OCI-LY7 (cell line): ENCODE measurements at regions not wholly inside any gene's neighbourhood (a gene's known extent, or its start where the extent isn't known, plus 50 kb on each side); places are given as distances from the start of the nearest gene placed in this dataset.

Source experiments
- BruUV-seq: library from RNA; stranded (reverse); fragments of 400-500 nt; replicated peaks from 2 replicates; lab custom pipeline; 2021; lab: Mats Ljungman, UMichigan
- CTCF ChIA-PET: fragments of 300-600 bp; sonication (Branson Sonifier 250); formaldehyde crosslinking; loops from one replicate; lab custom pipeline; 2022; ENCODE audit warnings: antibody characterized with exemption; ENCODE audit not compliant: unreplicated experiment; lab: Charles Lee
- POLR2A ChIA-PET: fragments of 300-600 bp; sonication (Branson Sonifier 250); formaldehyde crosslinking; loops from one replicate; lab custom pipeline; 2022; ENCODE audit warnings: antibody characterized with exemption; lab: Charles Lee
- DNase-seq: peaks from one replicate; pipeline ENCODE4 v3.0.0-alpha.2; 2015; ENCODE audit warnings: low spot score
- H2AFZ ChIP-seq: fragments of 200-600 bp; sonication (generic), shearing (Covaris generic); 2 replicates; pipeline ENCODE4 v1.6.1; 2014; ENCODE audit warnings: mild to moderate bottlenecking, antibody characterized with exemption, low read length, moderate library complexity
- H3K27ac ChIP-seq: fragments of 200-600 bp; sonication (generic); 2 replicates; pipeline ENCODE4 v1.5.1; 2014; ENCODE audit warnings: mixed run types, low read depth, mild to moderate bottlenecking, moderate library complexity, low read length, inconsistent platforms; ENCODE audit not compliant: poor library complexity, severe bottlenecking
- H3K36me3 ChIP-seq: fragments of 200-600 bp; sonication (generic); 2 replicates; pipeline ENCODE4 v1.6.1; 2014; ENCODE audit warnings: mild to moderate bottlenecking, antibody characterized with exemption, low read length, moderate library complexity, mixed read lengths; ENCODE audit not compliant: insufficient read depth
- H3K4me1 ChIP-seq: fragments of 200-600 bp; sonication (generic); 2 replicates; pipeline ENCODE4 v1.5.1; 2014; ENCODE audit warnings: mild to moderate bottlenecking, low read length; ENCODE audit not compliant: insufficient read depth, poor library complexity, severe bottlenecking
- H3K4me2 ChIP-seq: fragments of 200-600 bp; sonication (generic); 2 replicates; pipeline ENCODE4 v1.6.1; 2014; ENCODE audit warnings: mild to moderate bottlenecking, low read length
- H3K4me3 ChIP-seq: fragments of 200-600 bp; sonication (generic); 2 replicates; pipeline ENCODE4 v1.5.1; 2014; ENCODE audit warnings: mild to moderate bottlenecking, low read depth, low read length; ENCODE audit not compliant: poor library complexity, severe bottlenecking
- H3K79me2 ChIP-seq: fragments of 200-600 bp; sonication (generic); 2 replicates; pipeline ENCODE4 v1.6.1; 2016; ENCODE audit warnings: low read depth, mild to moderate bottlenecking, low read length, moderate library complexity, mixed read lengths; ENCODE audit not compliant: insufficient read depth
- H3K9me2 ChIP-seq: fragments of 200-600 bp; sonication (generic); 2 replicates; pipeline ENCODE4 v1.6.1; 2016; ENCODE audit warnings: mild to moderate bottlenecking, low read length, mixed read lengths; ENCODE audit not compliant: insufficient read depth
- H3K9me3 ChIP-seq: fragments of 200-600 bp; sonication (generic); 2 replicates; pipeline ENCODE4 v1.6.1; 2014; ENCODE audit warnings: mild to moderate bottlenecking, mixed run types, low read length, mixed read lengths
- H4K20me1 ChIP-seq: fragments of 200-600 bp; sonication (generic); 2 replicates; pipeline ENCODE4 v1.6.1; 2014; ENCODE audit warnings: mild to moderate bottlenecking, antibody characterized with exemption, low read length, moderate library complexity, mixed read lengths; ENCODE audit not compliant: insufficient read depth
- CTCF ChIP-seq: fragments of 200-600 bp; sonication (generic); conservative IDR thresholded peaks from 2 replicates; pipeline ENCODE4 v1.5.1; 2014; ENCODE audit warnings: mild to moderate bottlenecking, antibody characterized with exemption, low read length, moderate library complexity, mixed read lengths
- EZH2phosphoT487 ChIP-seq: fragments of 200-600 bp; sonication (generic); IDR thresholded peaks from 2 replicates; pipeline ENCODE4 v1.6.1; 2018; ENCODE audit warnings: low read depth, borderline replicate concordance, mild to moderate bottlenecking, mixed run types, antibody characterized with exemption, low read length, moderate library complexity, mixed read lengths
- intact Hi-C: fragments of 100-400 bp; cut with micrococcal nuclease; formaldehyde crosslinking; loops from one replicate; pipeline ENCODE4 v1.10.0; 2022; ENCODE audit not compliant: unreplicated experiment

- CTCF ChIA-PET: no interaction called here
- no TSS peak for BruUV-seq
- TF ChIP-seq EZH2phosphoT487 (no peak), CTCF (no peak)
These were observed 133.5 kb upstream of the STT3B start for GRCh38 chr3:31399271-31399670.

GRCh38 chr3:31402117-31402516 lies 130.6 kb upstream of the STT3B start:
- ChIA-PET CTCF (no interaction called here), POLR2A (interaction anchor here (1.0 kb wide), 1 partner anchor 199 kb away, joined by 4 read pairs; no protein-coding TSS in a partner anchor)
- Histone ChIP-seq H3K9me2 (no peaks in the 10 kb centered on the region), H3K4me2 (no peak overlapping the region), H3K4me3 (no peak overlapping the region), H3K36me3 (no peaks in the 10 kb centered on the region), H2AFZ (no peak overlapping the region), H4K20me1 (no peaks in the 10 kb centered on the region), H3K79me2 (no peaks in the 10 kb centered on the region), H3K27ac (no peak overlapping the region), H3K9me3 (no peaks in the 10 kb centered on the region), H3K4me1 (no peaks in the 10 kb centered on the region)
- BruUV-seq: no TSS peak
- DNase-seq: no peak
- TF ChIP-seq CTCF (no peak), EZH2phosphoT487 (no peak)
- intact Hi-C loops: no loop called here

More at GRCh38 chr3:31399271-31399670, 133.5 kb upstream of the STT3B start:
- POLR2A ChIA-PET: interaction anchor here (0.6 kb wide), 1 partner anchor 188 kb away, joined by 3 read pairs; no protein-coding TSS in a partner anchor
- H3K36me3 ChIP-seq: no peaks in the 10 kb centered on the region
- H3K4me2 ChIP-seq: no peak overlapping the region
- no peaks in the 10 kb centered on the region for H3K9me2 ChIP-seq
- H3K4me1 ChIP-seq: no peaks in the 10 kb centered on the region
- H2AFZ ChIP-seq: no peak overlapping the region
- no peaks in the 10 kb centered on the region for H3K79me2 ChIP-seq
- H3K27ac ChIP-seq: no peak overlapping the region
- DNase-seq: no peak
- H3K9me3 ChIP-seq: no peaks in the 10 kb centered on the region
- H4K20me1 ChIP-seq: no peaks in the 10 kb centered on the region
- H3K4me3 ChIP-seq: no peak overlapping the region
- intact Hi-C loops: no loop called here

GRCh38 chr3:31403197-31403596 lies 129.5 kb upstream of the STT3B start:
- no peaks in the 10 kb centered on the region for H3K79me2 ChIP-seq
- POLR2A ChIA-PET: no interaction called here
- no TSS peak for BruUV-seq

More at GRCh38 chr3:31403197-31403596, 129.5 kb upstream of the STT3B start:
- Histone ChIP-seq H3K4me1 (no peaks in the 10 kb centered on the region), H3K27ac (no peak overlapping the region), H3K9me2 (no peaks in the 10 kb centered on the region), H3K4me2 (no peak overlapping the region), H3K9me3 (no peaks in the 10 kb centered on the region), H2AFZ (no peak overlapping the region), H3K4me3 (no peak overlapping the region), H3K36me3 (no peaks in the 10 kb centered on the region), H4K20me1 (no peaks in the 10 kb centered on the region)
- CTCF ChIA-PET: no interaction called here
- no peak for DNase-seq
- TF ChIP-seq EZH2phosphoT487: no peak
- TF ChIP-seq CTCF: no peak
- intact Hi-C loops: no loop called here
